ENCODE measurements at regions not wholly inside any gene's neighbourhood (a gene's known extent, or its start where the extent isn't known, plus 50 kb on each side); places are given as distances from the start of the nearest gene placed in this dataset.

DNA sequence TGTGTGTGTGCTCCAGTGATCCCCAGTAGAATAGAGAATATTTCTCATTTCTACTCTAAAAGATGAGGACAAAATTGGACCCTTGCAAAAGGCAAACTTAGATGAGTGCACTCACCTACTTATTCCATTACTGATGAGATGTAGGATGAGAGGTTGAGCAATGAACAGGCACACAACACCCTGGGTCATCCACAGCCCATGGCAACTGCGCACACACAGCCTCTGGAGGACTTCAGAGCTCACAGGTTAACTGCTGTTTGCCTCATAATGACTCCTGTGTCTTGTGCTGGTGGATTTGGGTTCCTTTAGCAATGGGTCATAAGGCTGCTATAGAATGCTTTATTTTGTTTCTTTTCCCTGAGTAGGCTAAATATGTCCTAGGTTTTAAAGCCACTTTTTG, 103.6 kb upstream of the TNFAIP3 start:
- BruUV-seq (replicated peaks): no TSS peak
- no peak overlapping the region for H3K23ac ChIP-seq (ENCODE audit: low read depth, low read length)
- intact Hi-C loops (cut with micrococcal nuclease): no loop called here
- no peaks in the 10 kb centered on the region for H3K79me1 ChIP-seq (ENCODE audit: low read depth in 1 of 2, low read length in 2 of 2)
- peak overlapping the region; percentile 60; the same call in 2 of the 3 replicates for H2BK15ac ChIP-seq (ENCODE audit: low read depth, low read length)
- 0 out of 2 replicates have a peak overlapping the region, but pooled peaks have one; percentile 16 for H3K14ac ChIP-seq (replicated peaks; ENCODE audit: low read depth, low read length)
- H3K27me3 ChIP-seq (ENCODE audit: control insufficient read depth, insufficient read depth, low read length): no peaks in the 10 kb centered on the region
- peaks cover 17% of the 10 kb centered on the region for H3K4me1 ChIP-seq (ENCODE audit: control insufficient read depth, insufficient read depth, low read length)
- H2BK120ac ChIP-seq (ENCODE audit: low read depth, low read length): peak overlapping the region; percentile 51; the same call in 1 of the 2 replicates
- no peak overlapping the region for H2AFZ ChIP-seq (replicated peaks; ENCODE audit: low read length, poor library complexity)
- H2BK20ac ChIP-seq (ENCODE audit: low read depth, low read length): peak overlapping the region; percentile 72; the same call in 1 of the 2 replicates
- no CpG with 5 or more reads among the region's 1 CpG for WGBS, 2 experiments (ENCODE audit: extremely low coverage in 2 of 2, insufficient read length in 1 of 2)
- no peak overlapping the region for H2BK5ac ChIP-seq (ENCODE audit: low read depth, low read length, poor library complexity, severe bottlenecking)
- no peaks in the 10 kb centered on the region for H3K36me3 ChIP-seq (ENCODE audit: control insufficient read depth, insufficient read depth, low read length)
- H3K9me3 ChIP-seq (ENCODE audit: control insufficient read depth, insufficient read depth, low read length): no peaks in the 10 kb centered on the region
- in situ Hi-C loops (cut with MboI; ENCODE audit: low sequenced_read_pairs): no loop called here
- H3K4me3 ChIP-seq (ENCODE audit: insufficient read depth, low read depth, low read length): no peak overlapping the region
- ATAC-seq (ENCODE audit: low read depth) (no peak), DNase-seq (no peak)
- no peak overlapping the region for H3K27ac ChIP-seq (ENCODE audit: insufficient read depth, low read length)
- no peaks in the 10 kb centered on the region for H4K20me1 ChIP-seq (ENCODE audit: insufficient read depth, low read length)
- no peak overlapping the region for H3K4me2 ChIP-seq (ENCODE audit: low read depth, low read length)
- no peak overlapping the region for H3K56ac ChIP-seq (ENCODE audit: extremely low read depth, insufficient read depth, low read length)
- no peak overlapping the region for H3K4ac ChIP-seq (ENCODE audit: low read depth, low read length)
- no peak overlapping the region for H3K9ac ChIP-seq (ENCODE audit: low read depth, low read length)
- H4K91ac ChIP-seq (ENCODE audit: insufficient read depth, low read depth, low read length): no peak overlapping the region
- TF ChIP-seq, protein P1, sequence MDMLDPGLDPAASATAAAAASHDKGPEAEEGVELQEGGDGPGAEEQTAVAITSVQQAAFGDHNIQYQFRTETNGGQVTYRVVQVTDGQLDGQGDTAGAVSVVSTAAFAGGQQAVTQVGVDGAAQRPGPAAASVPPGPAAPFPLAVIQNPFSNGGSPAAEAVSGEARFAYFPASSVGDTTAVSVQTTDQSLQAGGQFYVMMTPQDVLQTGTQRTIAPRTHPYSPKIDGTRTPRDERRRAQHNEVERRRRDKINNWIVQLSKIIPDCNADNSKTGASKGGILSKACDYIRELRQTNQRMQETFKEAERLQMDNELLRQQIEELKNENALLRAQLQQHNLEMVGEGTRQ (IDR thresholded peaks at IDR 0.05; ENCODE audit: low read depth, low read length): no peak
- no peak for TF ChIP-seq MXI1 (IDR thresholded peaks at IDR 0.05; ENCODE audit: borderline replicate concordance, low read depth, low read length)
- no peak for TF ChIP-seq NFE2L2 (IDR thresholded peaks at IDR 0.05; ENCODE audit: low read depth, low read length)
- no peak for TF ChIP-seq RAD21 (IDR thresholded peaks at IDR 0.05; ENCODE audit: low read length)
- TF ChIP-seq MAFK (IDR thresholded peaks at IDR 0.05; ENCODE audit: low read depth, low read length): no peak
- TF ChIP-seq RCOR1 (IDR thresholded peaks at IDR 0.05; ENCODE audit: insufficient replicate concordance, low read length): no peak
- TF ChIP-seq CHD1 (IDR thresholded peaks at IDR 0.05; ENCODE audit: low read depth, low read length): no peak
- no peak for TF ChIP-seq MAZ (IDR thresholded peaks at IDR 0.05; ENCODE audit: borderline replicate concordance, low read depth, low read length)
- no peak for TF ChIP-seq POLR2A (IDR thresholded peaks at IDR 0.05; ENCODE audit: low read depth, low read length)
- no peak for TF ChIP-seq FOS (IDR thresholded peaks at IDR 0.05; ENCODE audit: low read depth, low read length)
- TF ChIP-seq, protein P2, sequence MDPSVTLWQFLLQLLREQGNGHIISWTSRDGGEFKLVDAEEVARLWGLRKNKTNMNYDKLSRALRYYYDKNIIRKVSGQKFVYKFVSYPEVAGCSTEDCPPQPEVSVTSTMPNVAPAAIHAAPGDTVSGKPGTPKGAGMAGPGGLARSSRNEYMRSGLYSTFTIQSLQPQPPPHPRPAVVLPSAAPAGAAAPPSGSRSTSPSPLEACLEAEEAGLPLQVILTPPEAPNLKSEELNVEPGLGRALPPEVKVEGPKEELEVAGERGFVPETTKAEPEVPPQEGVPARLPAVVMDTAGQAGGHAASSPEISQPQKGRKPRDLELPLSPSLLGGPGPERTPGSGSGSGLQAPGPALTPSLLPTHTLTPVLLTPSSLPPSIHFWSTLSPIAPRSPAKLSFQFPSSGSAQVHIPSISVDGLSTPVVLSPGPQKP (IDR thresholded peaks at IDR 0.05; ENCODE audit: borderline replicate concordance, low read depth, low read length): no peak
- no peak for TF ChIP-seq SMC3 (IDR thresholded peaks at IDR 0.05; ENCODE audit: low read depth, low read length)
- TF ChIP-seq CTCF (conservative IDR thresholded peaks at IDR 0.05; ENCODE audit: low read depth, low read length): no peak
- TF ChIP-seq RFX5 (IDR thresholded peaks at IDR 0.05; ENCODE audit: low read depth, low read length): no peak
- TF ChIP-seq BHLHE40 (IDR thresholded peaks at IDR 0.05; ENCODE audit: low read depth, low read length): no peak
- peak overlapping the region; percentile 88; the same call in 1 of the 2 replicates for H4K5ac ChIP-seq (ENCODE audit: low read depth, low read length)
- no peaks in the 10 kb centered on the region; the same call in 1 of the 2 replicates for H3K9me1 ChIP-seq (ENCODE audit: insufficient read depth, low read length)
- H3K18ac ChIP-seq (ENCODE audit: low read depth, low read length): peak overlapping the region; percentile 62; the same call in 1 of the 2 replicates
- peak overlapping the region; percentile 74; the same call in 1 of the 2 replicates for H2AK5ac ChIP-seq (ENCODE audit: low read depth, low read length)
- dilution Hi-C loops (cut with HindIII; ENCODE audit: low sequenced_read_pairs, unreplicated experiment): no loop called here
- ChIA-PET POLR2A (ENCODE audit: unreplicated experiment) (interaction anchor here (0.6 kb wide), 1 partner anchor 28 kb away, joined by 4 read pairs; no protein-coding TSS in a partner anchor), CTCF (no interaction called here)
- no peak overlapping the region for H4K8ac ChIP-seq (ENCODE audit: low read depth in 2 of 2, low read length in 2 of 2)
- H2AK9ac ChIP-seq (replicated peaks; ENCODE audit: low read depth, low read length, poor library complexity): no peak overlapping the region
